H1 (cell line): ENCODE measurements at regions not wholly inside any gene's neighbourhood (a gene's known extent, or its start where the extent isn't known, plus 50 kb on each side); places are given as distances from the start of the nearest gene placed in this dataset.

ENCODE experiments used
- CTCF ChIA-PET: fragments of 300-600 bp; sonication (Branson Sonifier 250); formaldehyde crosslinking; loops from one replicate; lab custom pipeline; 2021; ENCODE audit not compliant: partially characterized antibody; lab: Charles Lee
- POLR2A ChIA-PET: fragments of 300-600 bp; sonication (Branson Sonifier 250); formaldehyde crosslinking; loops from one replicate; lab custom pipeline; 2021; ENCODE audit warnings: inconsistent platforms; ENCODE audit not compliant: partially characterized antibody; lab: Charles Lee
- DNase-seq, 2 experiments: peaks; one replicate each; pipeline versions ENCODE4 v3.0.0 to v3.0.0-alpha.2; 2010 to 2022; ENCODE audit warnings: low spot score in 2 of 2, low read depth in 1 of 2, mixed read lengths in 1 of 2
- FAIRE-seq: peaks from 2 replicates; lab custom pipeline; 2011; peaks lifted over from hg19 to GRCh38; lab: Jason Lieb, UNC
- H2AFZ ChIP-seq: 2 replicates; pipeline ENCODE4 v1.8.1; 2012; ENCODE audit warnings: low read length, inconsistent platforms
- H2AK5ac ChIP-seq: 2 replicates; pipeline ENCODE4 v1.6.1; 2013; ENCODE audit warnings: low read depth, low read length
- H2BK120ac ChIP-seq: replicated peaks from 2 replicates; pipeline ENCODE3; 2013; ENCODE audit warnings: low read depth, low read length, inconsistent platforms
- H2BK12ac ChIP-seq: 2 replicates; pipeline ENCODE4 v1.6.1; 2013; ENCODE audit warnings: low read depth, low read length
- H2BK15ac ChIP-seq: 2 replicates; pipeline ENCODE4 v1.6.1; 2013; ENCODE audit warnings: low read length
- H2BK20ac ChIP-seq: 2 replicates; pipeline ENCODE4 v1.6.1; 2013; ENCODE audit warnings: low read length
- H2BK5ac ChIP-seq: 2 replicates; pipeline ENCODE4 v1.6.1; 2013; ENCODE audit warnings: low read depth, low read length
- H3K14ac ChIP-seq: 2 replicates; pipeline ENCODE4 v1.6.1; 2013; ENCODE audit warnings: inconsistent platforms; ENCODE audit not compliant: insufficient read length
- H3K18ac ChIP-seq: 2 replicates; pipeline ENCODE4 v1.6.1; 2013; ENCODE audit warnings: low read length; ENCODE audit errors: extremely low read depth
- H3K23ac ChIP-seq: 2 replicates; pipeline ENCODE4 v1.6.1; 2013; ENCODE audit warnings: inconsistent platforms; ENCODE audit not compliant: insufficient read length
- H3K23me2 ChIP-seq: 2 replicates; pipeline ENCODE4 v1.6.1; 2013; ENCODE audit warnings: low read depth, low read length
- H3K27ac ChIP-seq: 2 replicates; pipeline ENCODE4 v1.6.1; 2011; ENCODE audit warnings: low read depth, low read length, inconsistent platforms
- H3K27me3 ChIP-seq, 4 experiments: replicated peaks in 1 of 4; 1 replicate in 1 of 4; 2 replicates in 3 of 4; pipeline versions ENCODE4 v1.6.1 to v1.8.1; 2011 to 2013; ENCODE audit warnings: low read length in 3 of 4, mild to moderate bottlenecking in 3 of 4, inconsistent platforms in 2 of 4, mixed read lengths in 2 of 4, moderate library complexity in 1 of 4; ENCODE audit not compliant: control insufficient read depth in 3 of 4, insufficient read depth in 3 of 4; ENCODE audit errors: extremely low read depth in 1 of 4
- H3K36me3 ChIP-seq, 4 experiments: 2 replicates each; pipeline versions ENCODE4 v1.6.1 to v1.8.1; 2011 to 2013; ENCODE audit warnings: mild to moderate bottlenecking in 4 of 4, low read length in 3 of 4, moderate library complexity in 2 of 4, control low read depth in 1 of 4, inconsistent platforms in 1 of 4; ENCODE audit not compliant: insufficient read depth in 4 of 4, control insufficient read depth in 2 of 4
- H3K4ac ChIP-seq: replicated peaks from 2 replicates; pipeline ENCODE3; 2013; ENCODE audit warnings: low read length, low read depth, mixed read lengths, inconsistent platforms; ENCODE audit not compliant: insufficient read length
- H3K4me1 ChIP-seq, 4 experiments: replicated peaks in 1 of 4; 1 replicate in 1 of 4; 2 replicates in 3 of 4; pipeline versions ENCODE4 v1.6.1 to v1.8.1; 2011 to 2013; ENCODE audit warnings: low read length in 3 of 4, inconsistent platforms in 2 of 4, mixed read lengths in 1 of 4; ENCODE audit not compliant: insufficient read depth in 4 of 4, control insufficient read depth in 3 of 4
- H3K4me2 ChIP-seq, 2 experiments: 2 replicates each; pipeline versions ENCODE4 v1.6.1 to v1.8.1; 2011 to 2013; ENCODE audit warnings: low read depth in 2 of 2, low read length in 2 of 2, control low read depth in 1 of 2, inconsistent platforms in 1 of 2, mild to moderate bottlenecking in 1 of 2; ENCODE audit not compliant: insufficient read depth in 1 of 2
- H3K4me3 ChIP-seq, 4 experiments: fragments of 200-600, 300-600 bp in 1 of 4; sonication (generic), shearing (Covaris generic), sonication (Bioruptor Twin) in 1 of 4; 2 replicates each; pipeline versions ENCODE4 v1.5.1 to v1.8.1; 2011 to 2016; ENCODE audit warnings: low read length in 4 of 4, low read depth in 3 of 4, control low read depth in 2 of 4, inconsistent platforms in 2 of 4, mild to moderate bottlenecking in 2 of 4, mixed read lengths in 1 of 4, moderate library complexity in 1 of 4; ENCODE audit not compliant: insufficient read depth in 2 of 4; ENCODE audit errors: extremely low read depth in 1 of 4
- H3K56ac ChIP-seq: replicated peaks from 2 replicates; pipeline ENCODE3; 2013; ENCODE audit warnings: low read depth, mild to moderate bottlenecking, mixed read lengths, low read length, inconsistent platforms; ENCODE audit not compliant: insufficient read length
- H3K79me1 ChIP-seq: 2 replicates; pipeline ENCODE4 v1.6.1; 2013; ENCODE audit warnings: low read depth, low read length, control low read depth
- H3K79me2 ChIP-seq, 2 experiments: 2 replicates each; pipeline versions ENCODE4 v1.6.1 to v1.8.1; 2012 to 2013; ENCODE audit warnings: low read length in 2 of 2, mild to moderate bottlenecking in 2 of 2, inconsistent platforms in 1 of 2; ENCODE audit not compliant: insufficient read depth in 2 of 2, control insufficient read depth in 1 of 2
- H3K9ac ChIP-seq, 4 experiments: replicated peaks in 1 of 4; 1 replicate in 1 of 4; 2 replicates in 3 of 4; pipeline versions ENCODE4 v1.6.1 to v1.8.1; 2011 to 2013; ENCODE audit warnings: low read depth in 3 of 4, low read length in 3 of 4, control low read depth in 2 of 4, mild to moderate bottlenecking in 2 of 4, moderate library complexity in 2 of 4, inconsistent platforms in 1 of 4; ENCODE audit errors: extremely low read depth in 1 of 4
- H3K9me3 ChIP-seq, 2 experiments: 2 replicates each; pipeline versions ENCODE4 v1.6.1 to v1.8.1; 2012 to 2013; ENCODE audit warnings: mild to moderate bottlenecking in 2 of 2, moderate library complexity in 2 of 2, control low read depth in 1 of 2, inconsistent platforms in 1 of 2, low read depth in 1 of 2, low read length in 1 of 2, mixed read lengths in 1 of 2; ENCODE audit not compliant: insufficient read depth in 2 of 2
- H4K20me1 ChIP-seq, 2 experiments: replicated peaks in 1 of 2; 2 replicates each; pipeline versions ENCODE3 to v1.8.1; 2011 to 2013; ENCODE audit warnings: inconsistent platforms in 2 of 2, low read length in 2 of 2, mild to moderate bottlenecking in 1 of 2; ENCODE audit not compliant: insufficient read depth in 2 of 2, control insufficient read depth in 1 of 2
- H4K5ac ChIP-seq: 2 replicates; pipeline ENCODE4 v1.6.1; 2013; ENCODE audit warnings: low read length, low read depth, mixed read lengths, inconsistent platforms; ENCODE audit not compliant: insufficient read length
- H4K8ac ChIP-seq: 2 replicates; pipeline ENCODE4 v1.8.0; 2013; ENCODE audit warnings: mild to moderate bottlenecking, moderate library complexity, low read length, inconsistent platforms; ENCODE audit not compliant: insufficient read depth; ENCODE audit errors: extremely low read depth
- H4K91ac ChIP-seq: replicated peaks from 2 replicates; pipeline ENCODE3; 2013; ENCODE audit warnings: low read length, mixed read lengths, inconsistent platforms; ENCODE audit not compliant: insufficient read length
- CEBPB ChIP-seq: IDR thresholded peaks from 2 replicates; pipeline ENCODE4 v1.6.1; 2012; ENCODE audit warnings: low read depth, low read length
- CTBP2 ChIP-seq: IDR thresholded peaks from 2 replicates; pipeline ENCODE4 v1.7.0; 2011; ENCODE audit warnings: borderline replicate concordance, mild to moderate bottlenecking, moderate library complexity, mixed read lengths, low read length; ENCODE audit not compliant: insufficient read depth, insufficient read length
- CTCF ChIP-seq, 3 experiments: IDR thresholded peaks; 1 replicate in 2 of 3; 2 replicates in 1 of 3; pipeline versions ENCODE4 v1.5.1 to v1.6.1; 2011; ENCODE audit warnings: low read length in 3 of 3, mild to moderate bottlenecking in 3 of 3, inconsistent platforms in 2 of 3, low read depth in 1 of 3, moderate library complexity in 1 of 3; ENCODE audit not compliant: insufficient read depth in 1 of 3; ENCODE audit errors: control extremely low read depth in 1 of 3
- WGBS, 2 experiments: shearing (Covaris generic) in 1 of 2; methylation state at CpG; one replicate each; pipeline versions ENCODE4 v1.1.6 to v1.1.7; 2013 to 2015; ENCODE audit warnings: low lambda C conversion rate in 2 of 2, mixed read lengths in 2 of 2, inconsistent platforms in 1 of 2, low coverage in 1 of 2, missing lambda C conversion rate in 1 of 2; ENCODE audit not compliant: insufficient replicate concordance in 2 of 2, insufficient coverage in 1 of 2, insufficient read length in 1 of 2; ENCODE audit errors: extremely low coverage in 1 of 2, missing lambda C conversion rate in 1 of 2; 5-methylcytosine and 5-hydroxymethylcytosine counted together

DNA sequence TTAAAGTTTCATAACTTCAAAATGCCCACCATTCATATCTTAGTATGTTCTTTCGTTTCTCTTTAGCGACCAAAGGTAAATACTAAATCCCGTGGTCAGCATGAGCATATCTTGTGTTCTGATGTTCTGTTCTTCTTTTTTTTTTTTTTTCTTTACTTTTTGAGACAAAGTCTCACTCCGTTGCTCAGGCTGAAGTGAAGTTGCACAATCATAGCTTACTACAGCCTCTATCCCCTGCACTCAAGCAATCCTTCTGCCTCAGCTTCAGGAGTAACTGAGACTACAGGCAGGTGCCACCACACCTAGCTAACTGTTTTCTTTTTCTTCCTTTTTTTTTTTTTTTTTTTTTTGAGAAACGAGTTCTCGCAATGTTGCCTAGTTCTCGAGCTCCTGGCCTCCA is 60.9 kb upstream of the ATP12A start:
- Histone ChIP-seq H3K23ac (no peak overlapping the region), H3K56ac (no peak overlapping the region), H2AFZ (no peak overlapping the region), H4K8ac (no peak overlapping the region), H2AK5ac (no peak overlapping the region), H3K9ac (no peak overlapping the region), H3K4ac (no peak overlapping the region), H3K79me1 (no peaks in the 10 kb centered on the region), H2BK15ac (no peak overlapping the region), H4K20me1 (no peaks in the 10 kb centered on the region), H2BK20ac (no peak overlapping the region), H3K4me2 (no peak overlapping the region), H3K36me3 (no peaks in the 10 kb centered on the region), H4K91ac (no peak overlapping the region), H3K4me3 (no peak overlapping the region), H3K14ac (no peak overlapping the region), H2BK12ac (no peak overlapping the region), H3K79me2 (no peaks in the 10 kb centered on the region), H3K4me1 (peaks cover 0 to 4% (median 0%) of the 10 kb centered on the region in 4 experiments; a peak in 3 of 7 replicates), H2BK120ac (no peak overlapping the region), H3K27ac (no peak overlapping the region), H2BK5ac (no peak overlapping the region), H3K9me3 (peaks cover 0 to 6% of the 10 kb centered on the region in 2 experiments; a peak in 1 of 4 replicates), H3K18ac (no peak overlapping the region), H3K23me2 (no peaks in the 10 kb centered on the region), H4K5ac (no peak overlapping the region), H3K27me3 (no peaks in the 10 kb centered on the region)
- DNase-seq (no peak), FAIRE-seq (no peak)
- TF ChIP-seq CEBPB (peak; percentile 28; the same call in 1 of the 2 replicates), CTBP2 (no peak), CTCF (IDR thresholded peaks at IDR 0.05; ENCODE audit: control extremely low read depth in 1 of 3, insufficient read depth in 1 of 3, low read depth in 1 of 3, low read length in 3 of 3) (no peak)
- POLR2A ChIA-PET: no interaction called here
- WGBS, 2 experiments: 92% methylated on average over 6 of the region's 7 CpGs; no CpG with 5 or more reads in 1 of the 2 experiments
- CTCF ChIA-PET: interaction anchor here (0.6 to 1.4 kb wide), 7 partner anchors 8 to 948 kb away, joined by 3 to 7 read pairs (median 3); no protein-coding TSS in a partner anchor
